Amygdala (tissue), 56 donors: ENCODE measurements at regions not wholly inside any gene's neighbourhood (a gene's known extent, or its start where the extent isn't known, plus 50 kb on each side); places are given as distances from the start of the nearest gene placed in this dataset.
A peak's percentile ranks its signal among the peaks of the same experiment; 100 is the strongest.

ENCODE experiments used
- DNase-seq, 56 donors: peaks; one replicate each; lab custom pipeline; 2025; lab: John Stamatoyannopoulos, UW

- DNase-seq, result peak in 1 of 56 donors; percentile 2
These were observed 311.2 kb downstream of the OSR1 start for GRCh38 chr2:19046986-19047780.

- no peak for DNase-seq
These were observed 313.3 kb downstream of the OSR1 start for GRCh38 chr2:19045151-19045550.

- no peak for DNase-seq
These were observed 314.5 kb downstream of the OSR1 start for GRCh38 chr2:19043893-19044292.

- DNase-seq, result no peak
These were observed 316.9 kb downstream of the OSR1 start for GRCh38 chr2:19041434-19042041.

- no peak for DNase-seq
These were observed 320.1 kb downstream of the OSR1 start for GRCh38 chr2:19038071-19039015.

GRCh38 chr2:19036091-19036490 lies 322.3 kb downstream of the OSR1 start:
- DNase-seq, result no peak

- DNase-seq, result no peak
These were observed 323.2 kb downstream of the OSR1 start for GRCh38 chr2:19035238-19035637.

- no peak for DNase-seq
These were observed 325.2 kb downstream of the OSR1 start for GRCh38 chr2:19033240-19033639.

- no peak for DNase-seq
These were observed 326.8 kb downstream of the OSR1 start for GRCh38 chr2:19031642-19032041.

- no peak for DNase-seq
These were observed 328.8 kb downstream of the OSR1 start for GRCh38 chr2:19029655-19030054.

- DNase-seq, result no peak
These were observed 329.6 kb downstream of the OSR1 start for GRCh38 chr2:19028587-19029375.

- DNase-seq, result no peak
These were observed 330.8 kb downstream of the OSR1 start for GRCh38 chr2:19027626-19028025.

GRCh38 chr2:19026261-19026660 lies 332.2 kb downstream of the OSR1 start:
- DNase-seq, result no peak

- DNase-seq, result no peak
These were observed 336.1 kb downstream of the OSR1 start for GRCh38 chr2:19022334-19022733.

GRCh38 chr2:19021721-19022120 lies 336.7 kb downstream of the OSR1 start:
- DNase-seq, result no peak

- DNase-seq, result no peak
These were observed 337.3 kb downstream of the OSR1 start for GRCh38 chr2:19021100-19021476.

- no peak for DNase-seq
These were observed 338.0 kb downstream of the OSR1 start for GRCh38 chr2:19020144-19021099.

GRCh38 chr2:19009510-19009909 lies 348.9 kb downstream of the OSR1 start:
- no peak for DNase-seq

- DNase-seq, result no peak
These were observed 354.9 kb downstream of the OSR1 start for GRCh38 chr2:19003554-19003953.
